Activated CD4-positive, alpha-beta T cell treated with anti-CD3 and anti-CD28 coated beads, Interleukin-2, amount 50 U/mL, for 48 hours (primary cell): ENCODE measurements at regions not wholly inside any gene's neighbourhood (a gene's known extent, or its start where the extent isn't known, plus 50 kb on each side); places are given as distances from the start of the nearest gene placed in this dataset.
"Not testable (repeated sequence)": the region's sequence is repeated elsewhere in the genome, so short reads cannot be mapped to it uniquely, and the experiment has no call there.

Experiments
- DNase-seq, 2 experiments: peaks; one replicate each; pipeline ENCODE4 v3.0.0-alpha.2; 2020

DNA sequence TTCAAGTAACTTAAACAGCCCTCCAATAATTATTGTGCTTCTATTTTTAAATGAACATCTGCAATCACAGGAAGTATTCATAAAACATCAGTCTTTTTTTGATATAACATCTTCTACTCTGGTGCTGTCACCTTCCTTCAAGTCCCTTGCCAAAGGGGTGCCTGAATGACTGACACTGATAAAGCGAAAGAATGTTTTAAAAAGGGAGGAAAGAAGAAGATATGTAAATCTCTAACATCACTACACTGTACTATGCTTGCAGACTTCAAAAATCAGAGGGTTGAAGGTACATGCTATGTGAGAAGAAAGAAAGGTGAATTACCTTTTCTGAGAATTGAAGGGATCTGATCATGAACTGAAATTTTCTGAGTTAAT, 253.7 kb downstream of the ZPLD1 start:
- no peak for DNase-seq

DNA sequence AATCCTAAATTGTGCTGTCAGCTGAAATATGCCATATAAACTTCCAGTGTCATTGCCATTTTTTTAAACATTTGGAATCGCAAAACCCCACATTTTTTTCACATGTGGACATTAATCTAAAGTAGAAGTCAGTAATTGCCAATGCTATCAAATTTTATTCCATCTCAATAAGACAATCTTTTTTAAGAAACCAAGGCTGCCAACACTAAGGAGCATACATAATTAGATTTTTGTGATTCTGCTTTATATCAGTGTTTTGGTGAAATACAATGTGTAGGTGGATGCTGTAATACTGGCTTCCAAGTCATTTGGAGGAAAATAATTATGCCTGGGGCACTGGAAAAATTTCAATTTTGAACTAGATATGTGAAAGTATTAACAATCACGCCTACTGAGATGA, 256.7 kb downstream of the ZPLD1 start:
- no peak for DNase-seq

DNA sequence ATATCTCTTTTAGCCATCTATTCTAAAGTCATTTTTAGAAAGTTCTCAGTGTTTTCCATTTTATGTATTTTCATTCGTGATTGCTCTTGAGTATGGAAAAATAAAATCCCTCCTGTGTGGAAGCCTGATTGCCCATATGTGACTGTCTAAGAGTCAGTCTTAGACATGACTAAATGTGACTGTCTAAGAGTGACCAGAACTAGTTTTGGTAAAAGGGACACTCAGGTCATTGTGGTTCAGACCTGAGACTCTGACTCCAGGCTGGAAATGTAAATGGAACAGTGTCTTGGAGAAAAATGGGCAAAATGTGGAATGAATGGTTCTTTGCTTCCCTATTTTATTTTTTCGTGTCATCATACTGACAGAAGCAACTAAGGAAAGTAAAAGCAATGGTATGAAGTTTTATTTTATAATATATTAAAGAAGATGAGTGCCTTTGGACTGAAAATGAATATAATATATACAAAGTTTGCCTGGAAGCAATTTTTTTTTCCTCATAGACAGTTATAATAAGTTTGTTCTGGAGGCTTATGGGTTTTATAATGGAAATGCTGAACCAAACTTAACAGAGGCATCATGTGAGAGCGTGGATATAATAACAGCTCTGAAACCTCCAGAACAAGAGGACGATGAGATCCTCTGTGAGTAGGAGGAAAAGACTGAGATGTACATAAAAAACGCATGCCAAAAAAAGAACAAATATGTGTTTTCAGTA, 264.4 kb downstream of the ZPLD1 start:
- DNase-seq, result no peak

DNA sequence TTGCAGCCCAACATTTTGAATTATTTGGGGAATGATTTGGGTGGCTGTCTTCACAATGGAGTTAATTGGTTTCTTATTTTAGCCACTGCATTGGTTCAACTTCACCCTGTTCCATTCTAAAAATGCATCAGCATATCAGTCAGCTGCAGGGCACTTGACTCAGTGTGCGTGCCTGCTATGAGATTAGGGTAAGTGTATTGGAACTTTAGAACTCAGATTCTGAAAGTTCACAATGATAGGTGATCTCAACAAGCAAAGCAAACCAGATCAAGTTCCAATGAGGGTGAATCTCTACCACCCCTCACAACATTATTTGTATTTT, 265.0 kb downstream of the ZPLD1 start:
- no peak for DNase-seq

DNA sequence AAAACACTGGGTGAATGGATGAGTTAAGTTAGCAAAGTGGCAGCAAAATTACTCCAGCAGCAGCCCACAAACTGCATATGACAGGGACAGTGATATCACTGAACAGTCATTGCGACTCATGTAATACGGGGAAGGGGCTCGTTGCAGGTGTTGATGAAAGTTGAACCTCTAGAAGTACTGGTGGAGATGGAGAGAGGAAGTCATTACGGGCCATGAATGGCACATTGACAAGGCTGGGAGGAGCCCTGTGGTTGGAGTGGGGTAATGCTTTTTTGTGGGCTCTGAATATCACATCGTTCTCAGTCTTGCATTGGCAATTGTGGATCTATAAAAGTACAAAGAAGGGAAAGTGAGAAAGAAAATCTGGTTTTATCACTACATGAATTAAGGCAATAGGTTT, 278.1 kb downstream of the ZPLD1 start:
- no peak for DNase-seq

DNA sequence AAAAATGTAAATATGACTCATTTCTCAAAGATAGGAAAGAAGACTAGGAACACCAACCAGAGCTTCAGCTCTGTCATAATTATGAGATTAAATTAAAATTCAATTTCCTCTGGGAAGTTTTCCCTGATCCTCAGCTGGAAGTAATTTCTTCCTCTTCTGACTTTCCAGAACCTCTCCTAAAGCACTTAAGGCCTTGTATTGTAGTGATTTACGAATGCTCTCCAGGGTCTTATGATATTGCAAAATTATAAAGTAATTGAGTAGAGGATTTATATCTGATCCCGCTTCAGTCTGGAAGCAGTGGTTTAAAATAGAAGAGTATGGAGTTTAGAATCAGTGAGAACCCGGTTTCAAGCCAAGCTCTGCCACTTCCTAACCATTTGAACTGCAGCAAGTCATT, 279.8 kb downstream of the ZPLD1 start:
- DNase-seq, result no peak

DNA sequence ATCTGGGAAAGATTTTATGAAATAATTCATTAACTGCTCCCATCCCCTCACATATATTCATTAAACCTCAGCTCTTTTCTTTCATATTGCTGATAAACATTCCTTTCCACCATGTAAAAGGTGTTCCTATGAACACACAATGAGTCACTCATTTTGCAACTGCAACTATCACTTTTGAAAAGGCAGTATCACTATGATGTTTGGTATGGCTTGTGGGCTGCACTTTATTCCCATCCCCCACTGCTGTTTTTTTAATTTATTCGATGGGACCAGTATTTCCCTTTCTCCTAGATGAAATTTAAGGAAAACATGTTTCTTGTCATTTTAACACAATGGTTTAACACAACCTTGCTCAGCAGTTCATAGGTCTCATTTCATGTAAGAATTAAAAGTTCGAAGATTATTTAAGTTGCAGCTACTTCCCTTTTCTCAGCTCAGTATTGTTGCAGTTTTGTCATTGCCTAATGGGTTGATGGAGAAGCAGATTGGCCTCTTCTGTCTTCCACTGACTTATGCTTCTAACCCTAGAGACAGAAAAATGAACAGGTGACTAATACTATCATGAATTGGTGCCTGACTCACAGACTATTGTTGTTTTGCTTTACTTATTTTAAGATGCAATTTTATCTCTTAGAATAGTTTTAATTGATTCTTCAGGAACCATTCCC, 280.3 kb downstream of the ZPLD1 start:
- no peak for DNase-seq

DNA sequence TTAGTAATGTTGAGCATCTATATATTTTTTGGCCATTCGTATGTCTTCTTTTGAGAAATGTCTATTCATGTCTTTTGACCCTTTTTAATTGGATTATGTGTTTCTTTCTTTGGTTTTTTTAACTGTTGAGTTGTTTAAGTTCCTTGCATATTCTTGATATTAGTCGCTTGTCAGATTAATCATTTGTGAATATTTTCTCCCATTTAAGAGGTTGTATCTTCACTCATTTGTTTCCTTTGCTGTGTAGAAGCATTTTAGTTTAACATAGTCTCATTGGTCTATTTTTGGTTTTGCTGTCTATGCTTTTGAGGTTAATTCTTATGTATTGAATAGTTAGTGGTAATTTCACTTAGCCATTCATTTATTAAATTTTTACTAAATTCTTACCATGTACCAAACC, 283.8 kb downstream of the ZPLD1 start:
- DNase-seq, result no peak

DNA sequence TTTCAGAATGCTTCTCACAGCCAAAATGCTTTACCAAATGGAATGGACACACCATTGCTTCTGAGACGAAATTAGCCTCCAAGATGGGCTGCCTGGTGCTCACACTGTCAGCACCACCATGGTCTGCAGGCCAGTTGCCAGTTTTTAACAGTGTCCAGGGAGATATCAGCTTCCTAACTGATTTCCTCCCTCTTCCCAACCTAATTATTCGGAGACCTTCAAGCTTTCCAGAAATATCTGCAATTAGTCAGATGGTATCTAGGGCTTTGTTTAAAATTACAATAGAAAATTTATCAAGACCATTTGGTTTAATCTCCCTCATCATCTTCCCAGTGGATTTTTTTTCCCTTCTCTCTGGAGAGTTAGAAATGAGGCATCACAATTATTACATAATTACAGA, 287.5 kb downstream of the ZPLD1 start:
- no peak for DNase-seq

DNA sequence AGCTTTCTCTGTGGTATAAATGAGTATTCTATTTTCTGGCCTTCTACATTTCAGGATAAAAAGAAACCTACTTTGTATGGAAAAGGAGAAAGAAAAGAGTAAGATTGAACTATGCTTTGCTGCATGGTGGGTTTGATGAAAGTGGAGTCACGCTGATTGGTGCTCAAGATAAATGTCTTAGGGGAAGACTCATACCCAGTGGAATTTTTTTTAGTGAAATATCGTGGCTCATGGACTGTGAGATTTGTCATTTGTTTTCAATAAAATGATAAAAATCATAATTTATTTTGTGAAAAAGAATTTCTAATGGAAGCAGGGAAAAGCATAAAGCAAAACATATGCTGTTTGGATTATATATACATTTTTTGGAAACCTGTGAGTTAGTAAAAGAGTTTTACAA, 292.5 kb downstream of the ZPLD1 start:
- DNase-seq, result no peak

DNA sequence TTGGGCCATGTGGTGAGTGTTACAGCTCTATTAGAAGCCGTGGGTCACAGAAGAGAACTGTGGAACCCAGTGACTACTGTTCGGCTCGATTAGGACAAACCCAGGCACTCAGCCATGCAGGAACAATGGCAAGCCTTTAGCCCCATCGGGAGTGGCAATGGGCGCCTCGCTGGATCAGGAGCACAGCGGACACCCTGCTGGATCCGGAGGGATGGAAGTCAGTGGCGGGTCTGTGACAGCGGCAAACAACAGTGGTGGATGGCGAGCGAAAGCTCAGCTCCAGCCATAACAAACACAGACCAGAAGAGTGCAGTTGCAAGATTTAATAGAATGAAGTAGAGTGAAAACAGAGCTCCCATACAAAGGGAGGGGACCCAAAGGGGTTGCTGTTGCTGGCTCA, 297.8 kb downstream of the ZPLD1 start:
- DNase-seq, result not testable (repeated sequence)

DNA sequence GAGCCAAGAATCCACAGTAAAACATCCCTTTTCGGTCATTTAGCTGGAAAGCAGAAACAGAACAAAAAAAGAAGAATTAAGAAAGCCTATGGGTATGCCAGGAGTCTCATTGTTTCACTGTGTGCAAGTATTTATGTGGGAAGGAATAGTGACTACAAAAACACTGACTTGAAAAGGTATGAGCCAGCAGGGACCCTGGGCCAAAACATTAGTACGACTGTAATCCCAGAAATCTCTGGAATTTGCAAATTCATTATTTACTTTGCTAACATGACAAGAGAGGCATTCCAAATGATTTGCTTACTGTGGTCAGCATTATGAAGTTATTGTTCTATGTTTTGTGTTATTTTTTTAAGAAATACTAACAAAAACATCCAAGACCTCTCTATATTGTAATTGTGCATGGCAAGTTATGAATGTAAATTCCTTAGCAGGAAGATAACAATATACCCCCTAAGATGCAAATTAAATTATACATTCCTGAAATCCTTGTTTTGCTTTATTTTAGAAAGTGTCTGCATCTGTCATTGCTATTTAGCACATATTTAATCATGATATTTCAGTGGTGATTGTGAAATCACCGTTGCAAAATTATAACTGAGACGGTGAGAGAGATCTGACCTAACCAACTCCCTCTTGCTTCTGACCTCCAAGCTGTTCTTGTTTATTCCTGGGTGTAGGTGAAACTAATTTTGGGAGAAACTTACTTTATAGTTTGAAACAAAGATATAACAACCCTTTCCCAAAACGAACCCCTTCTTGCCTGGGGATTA, 299.2 kb downstream of the ZPLD1 start:
- no peak for DNase-seq

DNA sequence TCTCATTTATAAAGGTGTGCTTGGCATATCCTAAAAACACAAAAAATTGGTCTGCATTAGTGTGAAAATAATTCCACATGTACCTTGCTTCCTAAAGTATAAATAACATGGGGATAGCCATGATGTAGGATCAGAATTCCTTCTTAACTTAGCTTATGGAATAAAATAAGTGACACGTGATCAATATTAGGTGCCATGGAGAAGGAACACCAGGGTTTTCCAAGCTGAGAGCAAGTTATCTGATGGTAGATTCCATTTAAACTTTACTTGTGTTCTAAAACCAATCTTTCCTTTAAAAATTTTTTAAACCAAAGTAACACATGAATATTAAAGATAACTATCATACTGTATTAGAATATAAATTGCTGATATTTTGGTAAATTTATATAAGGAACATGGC, 300.5 kb downstream of the ZPLD1 start:
- DNase-seq, result no peak

DNA sequence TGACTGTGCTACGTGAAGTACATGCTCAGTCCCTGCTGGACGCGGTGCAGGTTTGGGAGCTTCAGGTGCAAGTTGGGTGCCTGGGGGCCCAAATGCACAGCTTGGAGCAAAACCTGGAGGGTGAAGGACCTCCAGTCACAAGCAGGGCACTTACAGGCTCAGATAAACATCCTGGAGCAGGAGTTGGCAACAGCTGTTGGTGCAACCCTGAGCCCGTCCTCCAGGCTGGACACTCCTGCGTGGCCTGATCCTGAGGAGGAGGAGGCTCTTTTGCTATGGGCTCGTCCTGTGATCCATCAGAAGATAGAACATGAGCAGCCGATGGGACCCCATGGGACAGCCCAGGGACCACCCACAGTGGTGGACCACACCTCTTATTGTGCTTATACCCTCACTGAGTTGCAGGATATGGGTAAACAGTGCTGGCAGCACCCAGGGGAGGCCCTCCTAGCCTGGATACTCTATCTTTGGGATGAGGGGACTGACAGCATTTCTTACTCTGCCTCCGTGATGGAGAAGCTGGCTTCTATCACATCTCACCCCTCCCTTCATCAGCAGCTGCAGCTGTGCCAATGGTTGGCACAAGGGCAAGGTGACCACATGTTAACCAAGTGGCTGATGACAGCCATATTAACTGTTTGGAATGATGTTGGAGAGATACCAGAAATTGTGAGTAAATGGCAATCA, 301.6 kb downstream of the ZPLD1 start:
- DNase-seq, result no peak

DNA sequence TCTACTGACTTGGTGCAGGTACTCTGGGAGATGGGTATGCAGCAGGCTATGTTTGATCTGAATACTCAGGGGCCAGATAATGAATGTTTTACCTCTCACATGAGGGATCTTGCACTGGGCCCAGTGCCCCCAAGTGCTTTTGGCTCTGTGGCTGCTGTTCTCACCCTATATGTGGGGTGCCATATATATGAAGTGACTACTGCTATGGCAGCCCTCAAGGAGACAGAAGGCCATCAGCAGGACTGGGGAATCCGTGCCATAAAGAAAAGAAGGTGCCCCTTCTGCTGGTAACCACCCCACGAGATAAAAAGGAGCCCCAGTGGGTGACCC, 302.1 kb downstream of the ZPLD1 start:
- DNase-seq, result no peak

DNA sequence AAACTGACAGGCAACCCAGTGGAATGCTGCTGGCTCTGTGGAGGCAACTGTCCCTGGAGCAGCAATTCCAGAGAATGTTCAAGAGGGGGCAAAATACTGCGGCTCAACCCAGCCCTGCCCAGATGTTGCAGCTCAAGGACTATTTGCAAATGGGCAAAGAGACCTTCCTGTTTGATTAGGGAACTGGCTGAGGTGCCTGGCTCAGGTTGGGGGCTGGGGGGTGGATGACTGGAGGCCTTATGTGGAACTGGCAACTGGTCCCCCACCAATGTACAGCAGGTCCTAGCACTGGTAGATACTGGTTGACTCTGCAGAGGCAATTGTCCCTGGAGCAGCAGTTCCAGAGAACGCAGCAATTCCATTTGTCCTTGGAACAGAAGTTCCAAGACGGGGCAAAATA, 302.5 kb downstream of the ZPLD1 start:
- DNase-seq, result no peak

DNA sequence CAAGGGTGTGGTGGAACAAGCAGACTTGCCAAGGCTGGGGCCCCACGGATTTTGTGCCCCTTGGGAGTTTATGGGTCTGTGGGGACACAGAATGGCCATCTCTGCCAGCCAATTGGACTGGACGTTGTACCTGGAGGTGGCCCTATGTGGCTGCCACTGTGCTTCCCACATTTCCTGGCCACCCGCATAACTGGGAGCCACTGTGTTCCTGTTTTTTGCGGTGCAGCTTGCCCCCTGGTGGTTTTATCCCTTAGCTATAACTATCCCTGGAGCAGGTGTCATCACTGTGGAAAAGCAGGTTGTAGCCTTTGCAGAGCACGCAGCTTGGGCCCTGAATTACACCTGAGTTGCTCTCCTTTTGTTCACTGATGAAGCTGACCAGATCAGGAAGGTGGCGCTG, 306.3 kb downstream of the ZPLD1 start:
- DNase-seq, result no peak

DNA sequence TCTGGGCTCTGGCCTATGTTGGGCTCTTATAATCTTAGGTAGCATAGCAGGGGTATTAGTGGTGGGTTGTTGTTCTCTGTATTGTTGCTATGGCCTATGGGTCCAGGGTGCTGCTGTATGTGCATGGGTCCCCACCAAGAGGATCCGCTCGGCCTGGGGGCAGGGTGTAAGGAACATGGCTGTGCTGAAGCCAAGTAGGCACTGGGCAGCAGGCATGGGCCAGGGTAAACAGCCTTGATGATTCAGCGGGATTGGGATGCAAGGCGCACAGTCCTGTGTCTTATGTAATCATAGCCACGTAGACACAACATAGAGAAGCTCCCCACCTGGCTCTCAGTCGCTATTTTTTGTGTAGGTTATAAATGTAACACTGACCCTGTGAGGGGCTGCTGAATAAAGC, 306.9 kb downstream of the ZPLD1 start:
- DNase-seq, result no peak

DNA sequence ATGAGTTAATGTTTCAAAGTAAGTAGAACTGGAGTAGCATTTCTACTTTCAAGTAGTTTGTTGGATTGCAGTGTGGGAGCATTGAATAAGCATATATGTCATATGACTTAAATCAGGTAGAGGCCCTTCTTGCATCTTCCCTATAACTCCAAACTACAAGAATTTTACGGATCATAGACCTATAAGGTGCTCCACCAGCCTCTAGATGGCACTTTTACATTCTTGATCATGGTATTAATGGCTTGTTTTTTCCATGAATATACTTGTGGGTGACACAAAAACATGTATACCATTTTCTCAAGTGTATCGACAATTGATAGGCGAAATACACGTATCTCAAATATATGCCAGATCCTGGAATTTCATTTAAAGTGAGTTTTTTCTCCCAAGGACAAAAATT, 311.1 kb downstream of the ZPLD1 start:
- no peak for DNase-seq

DNA sequence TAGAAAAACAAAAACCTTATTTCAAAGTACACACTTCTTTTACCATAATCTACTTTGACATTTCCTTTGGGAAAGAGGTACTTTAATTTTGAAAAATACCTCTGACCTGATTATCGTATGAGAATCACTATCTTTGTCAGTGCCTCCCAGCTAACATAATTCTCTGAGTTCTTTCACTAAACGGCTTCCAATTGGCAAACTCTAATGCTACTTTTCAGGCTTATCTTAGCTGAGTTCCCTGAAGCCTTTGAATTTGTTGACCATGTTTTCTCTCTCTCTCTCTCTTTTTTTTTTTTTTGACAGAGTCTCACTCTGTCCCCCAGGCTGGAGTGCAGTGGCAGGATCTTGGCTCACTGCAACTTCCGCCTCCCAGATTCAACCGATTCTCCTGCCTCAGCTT, 312.8 kb downstream of the ZPLD1 start:
- no peak for DNase-seq

DNA sequence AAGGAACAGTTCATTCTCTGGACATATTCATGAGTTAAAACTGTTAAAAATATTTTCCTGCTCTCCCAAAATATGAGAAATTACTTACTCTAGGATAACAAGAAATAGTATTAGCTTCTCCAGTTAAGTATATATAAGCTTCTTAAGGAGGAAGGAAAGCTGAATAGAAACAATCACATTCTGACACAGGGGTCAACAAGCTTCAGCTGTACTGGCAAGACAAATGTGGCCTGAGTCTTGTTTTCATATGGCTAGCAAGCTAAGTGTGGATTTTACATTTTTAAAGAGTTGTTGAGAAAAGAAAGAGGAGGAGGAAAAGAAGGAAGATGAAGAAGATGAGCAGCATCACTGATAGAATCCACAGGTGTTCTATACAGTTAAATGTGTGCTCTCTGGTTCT, 313.8 kb downstream of the ZPLD1 start:
- DNase-seq, result no peak

DNA sequence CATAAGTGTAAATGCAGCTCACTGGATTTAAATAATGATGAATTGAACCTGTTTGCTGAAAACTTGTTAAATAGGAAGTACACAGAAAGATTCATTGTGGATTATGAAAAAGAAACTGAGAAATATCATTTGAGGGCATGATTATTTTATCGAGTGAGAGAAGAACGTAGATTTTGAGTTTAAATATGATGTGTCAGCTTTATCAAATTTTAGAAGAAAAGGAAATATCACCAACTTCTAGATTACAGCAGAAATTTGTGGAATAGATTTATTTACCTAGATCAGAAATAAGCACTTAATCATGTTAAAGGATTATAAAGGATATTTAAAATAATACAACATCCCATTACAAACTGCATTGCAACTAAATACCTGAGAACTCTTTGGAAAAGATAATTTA, 315.5 kb downstream of the ZPLD1 start:
- no peak for DNase-seq

DNA sequence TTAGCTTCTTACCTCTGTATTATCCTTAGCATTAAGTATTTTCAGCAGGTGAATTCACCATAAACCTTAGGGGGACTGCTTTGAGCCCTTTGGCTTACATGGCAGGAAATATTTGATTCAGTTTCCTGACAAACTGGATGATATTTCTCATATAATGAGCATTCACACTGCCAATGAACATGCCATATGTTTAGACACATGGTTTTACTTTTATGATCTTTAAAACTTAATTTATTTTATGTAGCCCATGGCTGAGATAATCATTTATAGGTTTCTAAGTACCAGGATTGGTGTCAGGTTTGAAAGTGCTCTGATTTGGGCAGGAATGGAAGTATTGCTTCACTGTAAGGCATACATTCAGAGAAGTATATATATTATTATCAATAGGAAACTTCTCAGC, 319.1 kb downstream of the ZPLD1 start:
- no peak for DNase-seq

DNA sequence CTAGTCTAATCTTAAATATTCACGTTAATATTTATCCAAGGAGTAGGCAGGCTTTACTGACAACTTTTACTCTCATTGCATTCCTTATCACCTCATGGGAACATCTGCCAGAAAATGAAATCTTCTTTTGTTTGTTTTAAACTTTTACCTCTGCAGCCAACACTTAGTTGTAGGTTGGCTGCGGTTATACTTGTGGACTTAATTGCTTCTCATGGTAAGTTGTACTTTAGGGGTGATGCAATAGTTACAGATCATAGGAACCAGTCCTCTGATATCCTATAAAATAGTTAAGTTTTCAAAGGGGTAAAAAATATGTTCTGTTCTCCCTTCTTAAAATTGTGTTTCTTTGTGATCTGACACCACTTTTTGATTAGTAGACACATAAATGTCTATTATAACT, 321.9 kb downstream of the ZPLD1 start:
- DNase-seq, result no peak
